OCI-LY1 (cell line): ENCODE measurements at regions not wholly inside any gene's neighbourhood (a gene's known extent, or its start where the extent isn't known, plus 50 kb on each side); places are given as distances from the start of the nearest gene placed in this dataset.
"Not testable (repeated sequence)": the region's sequence is repeated elsewhere in the genome, so short reads cannot be mapped to it uniquely, and the experiment has no call there.

Source experiments
- H2AFZ ChIP-seq: fragments of 200-600 bp; sonication (generic), shearing (Covaris generic); 2 replicates; pipeline ENCODE4 v1.6.0; 2014; ENCODE audit warnings: antibody characterized with exemption, mild to moderate bottlenecking, low read length
- H3F3A ChIP-seq: fragments of 200-600 bp; sonication (generic), shearing (Covaris generic); 2 replicates; pipeline ENCODE4 v1.6.0; 2014; ENCODE audit warnings: mild to moderate bottlenecking, antibody characterized with exemption, low read length, moderate library complexity; ENCODE audit not compliant: insufficient read depth
- H3K27ac ChIP-seq: fragments of 200-600 bp; sonication (generic); 2 replicates; pipeline ENCODE4 v1.5.1; 2014; ENCODE audit warnings: low read length, mixed run types, mild to moderate bottlenecking, low read depth; ENCODE audit not compliant: poor library complexity, severe bottlenecking
- H3K27me3 ChIP-seq: fragments of 200-600 bp; sonication (generic); 2 replicates; pipeline ENCODE4 v1.6.0; 2014; ENCODE audit warnings: antibody characterized with exemption, mild to moderate bottlenecking, low read length, moderate library complexity; ENCODE audit not compliant: insufficient read depth
- H3K36me3 ChIP-seq: fragments of 200-600 bp; sonication (generic); 2 replicates; pipeline ENCODE4 v1.6.1; 2014; ENCODE audit warnings: mild to moderate bottlenecking, antibody characterized with exemption, low read length, moderate library complexity, mixed read lengths; ENCODE audit not compliant: insufficient read depth
- H3K4me1 ChIP-seq: fragments of 200-600 bp; sonication (generic); 2 replicates; pipeline ENCODE4 v1.5.1; 2014; ENCODE audit warnings: mild to moderate bottlenecking, low read length, moderate library complexity; ENCODE audit not compliant: insufficient read depth, severe bottlenecking
- H3K4me2 ChIP-seq: fragments of 200-600 bp; sonication (generic), shearing (Covaris generic); 2 replicates; pipeline ENCODE4 v1.6.1; 2014; ENCODE audit warnings: low read length
- H3K4me3 ChIP-seq: fragments of 200-600 bp; sonication (generic); 2 replicates; pipeline ENCODE4 v1.5.1; 2014; ENCODE audit warnings: low read length, low read depth, mild to moderate bottlenecking, mixed read lengths; ENCODE audit not compliant: poor library complexity, severe bottlenecking
- H3K79me2 ChIP-seq: fragments of 200-600 bp; shearing (Covaris generic); 2 replicates; pipeline ENCODE4 v1.6.1; 2016; ENCODE audit warnings: mixed run types, low read length, mixed read lengths; ENCODE audit not compliant: insufficient read depth
- H3K9ac ChIP-seq: fragments of 200-600 bp; sonication (generic), shearing (Covaris generic); 2 replicates; pipeline ENCODE4 v1.6.1; 2014; ENCODE audit warnings: mild to moderate bottlenecking, low read length, mixed read lengths
- H3K9me2 ChIP-seq: fragments of 200-600 bp; sonication (generic), shearing (Covaris generic); 2 replicates; pipeline ENCODE4 v1.6.1; 2014; ENCODE audit warnings: low read depth, mild to moderate bottlenecking, low read length, mixed read lengths
- H3K9me3 ChIP-seq: fragments of 200-600 bp; shearing (Covaris generic); 2 replicates; pipeline ENCODE4 v1.6.1; 2014; ENCODE audit warnings: low read length, mixed read lengths
- H4K20me1 ChIP-seq: fragments of 200-600 bp; sonication (generic), shearing (Covaris generic); 2 replicates; pipeline ENCODE4 v1.6.0; 2016; ENCODE audit warnings: mild to moderate bottlenecking, low read length; ENCODE audit not compliant: insufficient read depth
- EZH2 ChIP-seq: fragments of 200-600 bp; sonication (generic), shearing (Covaris generic); IDR thresholded peaks from 2 replicates; pipeline ENCODE4 v1.8.0; 2017; ENCODE audit warnings: borderline replicate concordance, mixed run types, mild to moderate bottlenecking, antibody characterized with exemption, low read length, moderate library complexity, mixed read lengths
- TF ChIP-seq, protein P1 (sequence below): fragments of 200-600 bp; sonication (generic), shearing (Covaris generic); IDR thresholded peaks from 2 replicates; pipeline ENCODE4 v1.5.1; 2017; ENCODE audit warnings: mild to moderate bottlenecking, antibody characterized with exemption, low read length, moderate library complexity, mixed read lengths

DNA sequence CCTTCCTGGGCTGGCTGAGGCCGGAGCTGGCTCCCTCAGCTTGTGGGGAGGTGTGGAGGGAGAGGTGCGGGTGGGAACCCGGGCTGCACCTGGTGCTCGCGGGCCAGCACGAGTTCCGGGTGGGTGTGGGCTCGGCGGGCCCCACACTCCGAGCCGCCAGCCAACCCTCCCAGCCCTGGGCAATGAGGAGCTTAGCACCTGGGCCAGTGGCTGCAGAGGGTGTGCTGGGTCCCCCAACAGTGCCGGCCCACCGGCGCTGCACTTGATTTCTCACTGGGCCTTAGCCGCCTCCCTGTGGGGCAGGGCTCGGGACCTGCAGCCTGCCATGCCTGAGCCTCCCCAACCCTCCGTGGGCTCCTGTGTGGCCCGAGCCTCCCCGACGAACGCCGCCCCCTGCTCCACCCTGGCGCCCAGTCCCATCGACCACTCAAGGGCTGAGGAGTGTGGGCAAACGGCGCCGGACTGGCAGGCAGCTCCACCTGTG is 182.7 kb upstream of the PAQR3 start:
- Histone ChIP-seq H3K4me3 (no peak overlapping the region), H3K27ac (no peak overlapping the region), H3K36me3 (no peaks in the 10 kb centered on the region), H3K4me1 (no peaks in the 10 kb centered on the region), H2AFZ (no peak overlapping the region), H3K9me3 (no peaks in the 10 kb centered on the region), H3K4me2 (no peak overlapping the region), H3K9ac (no peak overlapping the region), H3K9me2 (no peaks in the 10 kb centered on the region), H3K27me3 (no peaks in the 10 kb centered on the region), H3K79me2 (no peaks in the 10 kb centered on the region), H3F3A (no peaks in the 10 kb centered on the region), H4K20me1 (no peaks in the 10 kb centered on the region)
- TF ChIP-seq, protein P1, sequence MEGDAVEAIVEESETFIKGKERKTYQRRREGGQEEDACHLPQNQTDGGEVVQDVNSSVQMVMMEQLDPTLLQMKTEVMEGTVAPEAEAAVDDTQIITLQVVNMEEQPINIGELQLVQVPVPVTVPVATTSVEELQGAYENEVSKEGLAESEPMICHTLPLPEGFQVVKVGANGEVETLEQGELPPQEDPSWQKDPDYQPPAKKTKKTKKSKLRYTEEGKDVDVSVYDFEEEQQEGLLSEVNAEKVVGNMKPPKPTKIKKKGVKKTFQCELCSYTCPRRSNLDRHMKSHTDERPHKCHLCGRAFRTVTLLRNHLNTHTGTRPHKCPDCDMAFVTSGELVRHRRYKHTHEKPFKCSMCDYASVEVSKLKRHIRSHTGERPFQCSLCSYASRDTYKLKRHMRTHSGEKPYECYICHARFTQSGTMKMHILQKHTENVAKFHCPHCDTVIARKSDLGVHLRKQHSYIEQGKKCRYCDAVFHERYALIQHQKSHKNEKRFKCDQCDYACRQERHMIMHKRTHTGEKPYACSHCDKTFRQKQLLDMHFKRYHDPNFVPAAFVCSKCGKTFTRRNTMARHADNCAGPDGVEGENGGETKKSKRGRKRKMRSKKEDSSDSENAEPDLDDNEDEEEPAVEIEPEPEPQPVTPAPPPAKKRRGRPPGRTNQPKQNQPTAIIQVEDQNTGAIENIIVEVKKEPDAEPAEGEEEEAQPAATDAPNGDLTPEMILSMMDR = no peak

DNA sequence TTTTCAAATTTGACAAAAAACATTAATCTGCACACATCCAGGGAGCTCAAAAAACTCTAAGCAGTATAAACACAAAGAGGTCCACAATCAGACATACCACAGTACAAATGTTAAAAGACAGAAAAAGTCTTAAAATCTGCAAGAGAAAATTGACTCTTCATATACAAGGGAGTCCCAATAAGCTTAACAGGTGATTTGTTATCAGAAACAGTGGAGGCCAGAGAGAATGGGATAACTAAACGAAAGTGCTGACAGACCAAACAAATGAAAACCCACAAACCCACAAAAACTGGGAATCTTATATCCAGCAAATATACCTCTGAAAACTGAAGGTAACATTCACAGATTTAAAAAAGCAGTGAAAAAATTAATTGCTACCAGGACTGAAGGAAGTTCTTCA is 182.0 kb upstream of the PAQR3 start:
- Histone ChIP-seq H2AFZ (no peak overlapping the region), H3K4me2 (no peak overlapping the region), H3K9me2 (no peaks in the 10 kb centered on the region), H3K9ac (no peak overlapping the region), H3K9me3 (no peaks in the 10 kb centered on the region), H3F3A (no peaks in the 10 kb centered on the region), H3K27ac (no peak overlapping the region), H3K27me3 (no peaks in the 10 kb centered on the region), H3K4me1 (no peaks in the 10 kb centered on the region), H4K20me1 (no peaks in the 10 kb centered on the region), H3K79me2 (no peaks in the 10 kb centered on the region), H3K36me3 (no peaks in the 10 kb centered on the region), H3K4me3 (no peak overlapping the region)
- TF ChIP-seq EZH2 = no peak
- TF ChIP-seq, protein P1 = no peak

DNA sequence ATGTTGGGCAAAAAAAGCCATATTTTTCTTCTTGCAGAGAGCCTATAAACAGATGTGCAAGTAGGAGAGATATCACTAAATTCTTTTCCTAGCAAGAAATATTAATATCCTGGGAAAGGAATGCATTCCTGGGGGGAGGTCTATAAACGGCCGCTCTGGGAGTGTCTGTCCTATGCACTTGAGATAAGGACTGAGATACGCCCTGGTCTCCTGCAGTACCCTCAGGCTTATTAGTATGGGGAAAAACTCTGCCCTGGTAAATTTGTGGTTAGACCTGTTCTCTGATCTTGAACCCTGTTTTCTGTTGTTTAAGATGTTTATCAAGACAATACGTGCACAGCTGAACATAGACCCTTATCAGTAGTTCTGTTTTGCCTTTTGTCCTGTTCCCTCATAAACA is 177.8 kb upstream of the PAQR3 start:
- not testable (repeated sequence) for H2AFZ ChIP-seq, H3K27ac ChIP-seq, H3F3A ChIP-seq, H3K27me3 ChIP-seq, H4K20me1 ChIP-seq, H3K4me3 ChIP-seq, H3K9me3 ChIP-seq, H3K4me2 ChIP-seq, H3K79me2 ChIP-seq, H3K9ac ChIP-seq, H3K36me3 ChIP-seq, H3K4me1 ChIP-seq, H3K9me2 ChIP-seq

DNA sequence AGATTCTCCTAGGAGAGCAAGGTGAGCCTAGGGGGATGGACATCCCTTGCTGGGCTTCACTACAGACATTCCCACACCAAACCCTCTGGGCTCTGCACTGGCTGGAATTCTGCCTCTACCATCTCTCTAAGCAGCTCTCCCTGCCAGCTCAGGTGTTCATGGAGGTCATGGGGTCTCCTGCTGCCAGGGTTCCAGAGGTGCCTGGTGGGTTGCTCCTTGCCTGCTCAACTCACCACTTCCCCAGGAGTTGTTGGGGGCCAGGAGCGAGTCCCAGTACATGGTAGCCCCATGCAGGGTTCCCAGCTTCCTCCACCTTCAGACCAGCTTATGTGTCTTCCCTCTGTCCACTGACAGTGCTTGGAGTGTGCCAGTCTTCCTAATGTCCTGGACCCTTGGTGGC is 167.8 kb upstream of the PAQR3 start:
- H4K20me1 ChIP-seq = no peaks in the 10 kb centered on the region
- no peak overlapping the region for H2AFZ ChIP-seq
- H3K36me3 ChIP-seq = no peaks in the 10 kb centered on the region
- H3K9me2 ChIP-seq = no peaks in the 10 kb centered on the region
- H3K79me2 ChIP-seq = no peaks in the 10 kb centered on the region
- H3K9me3 ChIP-seq = no peaks in the 10 kb centered on the region
- no peaks in the 10 kb centered on the region for H3K4me1 ChIP-seq
- H3K27me3 ChIP-seq = no peaks in the 10 kb centered on the region
- no peak overlapping the region for H3K27ac ChIP-seq
- no peak overlapping the region for H3K9ac ChIP-seq
- no peaks in the 10 kb centered on the region for H3F3A ChIP-seq
- H3K4me2 ChIP-seq = no peak overlapping the region
- no peak overlapping the region for H3K4me3 ChIP-seq
- TF ChIP-seq EZH2 = no peak
- TF ChIP-seq, protein P1 = no peak
